ENCODE measurements at regions not wholly inside any gene's neighbourhood (a gene's known extent, or its start where the extent isn't known, plus 50 kb on each side); places are given as distances from the start of the nearest gene placed in this dataset.

GRCh38 chr3:153073636-153074035 lies 88.4 kb upstream of the RAP2B start:
- Histone ChIP-seq H3K27me3 (ENCODE audit: low read depth, low read length) (no peaks in the 10 kb centered on the region), H3K4me1 (ENCODE audit: low read length) (no peaks in the 10 kb centered on the region), H2AFZ (ENCODE audit: low read depth, low read length) (no peak overlapping the region), H4K20me1 (ENCODE audit: insufficient read depth, low read length) (no peaks in the 10 kb centered on the region), H3K79me2 (ENCODE audit: low read length) (no peaks in the 10 kb centered on the region), H3K27ac (ENCODE audit: low read length) (no peak overlapping the region), H3K9me3 (ENCODE audit: insufficient read depth, low read length) (no peaks in the 10 kb centered on the region), H3K4me2 (ENCODE audit: low read length) (no peak overlapping the region), H3K4me3 (ENCODE audit: low read length) (no peak overlapping the region), H3K36me3 (replicated peaks; ENCODE audit: low read depth, low read length) (no peaks in the 10 kb centered on the region), H3K9ac (ENCODE audit: low read length) (no peak overlapping the region)
- TF ChIP-seq CTCF (IDR thresholded peaks at IDR 0.05; ENCODE audit: low read depth, low read length) (no peak), EZH2phosphoT487 (IDR thresholded peaks at IDR 0.05; ENCODE audit: low read depth) (no peak)

GRCh38 chr3:153078826-153079225 lies 83.2 kb upstream of the RAP2B start:
- TF ChIP-seq CTCF (IDR thresholded peaks at IDR 0.05; ENCODE audit: low read depth, low read length) (no peak), EZH2phosphoT487 (IDR thresholded peaks at IDR 0.05; ENCODE audit: low read depth) (no peak)
- Histone ChIP-seq H4K20me1 (ENCODE audit: insufficient read depth, low read length) (no peaks in the 10 kb centered on the region), H3K27ac (ENCODE audit: low read length) (no peak overlapping the region), H3K36me3 (replicated peaks; ENCODE audit: low read depth, low read length) (no peaks in the 10 kb centered on the region), H3K79me2 (ENCODE audit: low read length) (no peaks in the 10 kb centered on the region), H3K9ac (ENCODE audit: low read length) (no peak overlapping the region), H3K4me2 (ENCODE audit: low read length) (no peak overlapping the region), H3K9me3 (ENCODE audit: insufficient read depth, low read length) (no peaks in the 10 kb centered on the region), H3K27me3 (ENCODE audit: low read depth, low read length) (no peaks in the 10 kb centered on the region), H3K4me1 (ENCODE audit: low read length) (no peaks in the 10 kb centered on the region), H3K4me3 (ENCODE audit: low read length) (no peak overlapping the region), H2AFZ (ENCODE audit: low read depth, low read length) (no peak overlapping the region)

GRCh38 chr3:153079386-153079785 lies 82.6 kb upstream of the RAP2B start:
- no peaks in the 10 kb centered on the region for H3K36me3 ChIP-seq (replicated peaks; ENCODE audit: low read depth, low read length)
- H2AFZ ChIP-seq (ENCODE audit: low read depth, low read length), result no peak overlapping the region
- H3K4me3 ChIP-seq (ENCODE audit: low read length), result no peak overlapping the region
- TF ChIP-seq EZH2phosphoT487 (IDR thresholded peaks at IDR 0.05; ENCODE audit: low read depth) (no peak), CTCF (IDR thresholded peaks at IDR 0.05; ENCODE audit: low read depth, low read length) (no peak)
- H3K79me2 ChIP-seq (ENCODE audit: low read length), result no peaks in the 10 kb centered on the region
- H3K4me1 ChIP-seq (ENCODE audit: low read length), result no peaks in the 10 kb centered on the region
- H3K9me3 ChIP-seq (ENCODE audit: insufficient read depth, low read length), result no peaks in the 10 kb centered on the region
- H3K27me3 ChIP-seq (ENCODE audit: low read depth, low read length), result no peaks in the 10 kb centered on the region
- H3K4me2 ChIP-seq (ENCODE audit: low read length), result no peak overlapping the region
- no peaks in the 10 kb centered on the region for H4K20me1 ChIP-seq (ENCODE audit: insufficient read depth, low read length)
- H3K9ac ChIP-seq (ENCODE audit: low read length), result no peak overlapping the region
- H3K27ac ChIP-seq (ENCODE audit: low read length), result no peak overlapping the region

- no peak overlapping the region for H2AFZ ChIP-seq (ENCODE audit: low read depth, low read length)
- no peak overlapping the region for H3K9ac ChIP-seq (ENCODE audit: low read length)
- no peaks in the 10 kb centered on the region for H3K36me3 ChIP-seq (replicated peaks; ENCODE audit: low read depth, low read length)
- H3K4me1 ChIP-seq (ENCODE audit: low read length), result no peaks in the 10 kb centered on the region
- no peaks in the 10 kb centered on the region for H3K27me3 ChIP-seq (ENCODE audit: low read depth, low read length)
- no peak overlapping the region for H3K27ac ChIP-seq (ENCODE audit: low read length)
- TF ChIP-seq EZH2phosphoT487 (IDR thresholded peaks at IDR 0.05; ENCODE audit: low read depth), result no peak
- no peak for TF ChIP-seq CTCF (IDR thresholded peaks at IDR 0.05; ENCODE audit: low read depth, low read length)
- no peaks in the 10 kb centered on the region for H3K79me2 ChIP-seq (ENCODE audit: low read length)
- no peaks in the 10 kb centered on the region for H4K20me1 ChIP-seq (ENCODE audit: insufficient read depth, low read length)
- H3K4me2 ChIP-seq (ENCODE audit: low read length), result no peak overlapping the region
- H3K9me3 ChIP-seq (ENCODE audit: insufficient read depth, low read length), result no peaks in the 10 kb centered on the region
- H3K4me3 ChIP-seq (ENCODE audit: low read length), result no peak overlapping the region
Observed at GRCh38 chr3:153080778-153081240, 81.2 kb upstream of the RAP2B start.
